ENCODE measurements at regions not wholly inside any gene's neighbourhood (a gene's known extent, or its start where the extent isn't known, plus 50 kb on each side); places are given as distances from the start of the nearest gene placed in this dataset.

DNA sequence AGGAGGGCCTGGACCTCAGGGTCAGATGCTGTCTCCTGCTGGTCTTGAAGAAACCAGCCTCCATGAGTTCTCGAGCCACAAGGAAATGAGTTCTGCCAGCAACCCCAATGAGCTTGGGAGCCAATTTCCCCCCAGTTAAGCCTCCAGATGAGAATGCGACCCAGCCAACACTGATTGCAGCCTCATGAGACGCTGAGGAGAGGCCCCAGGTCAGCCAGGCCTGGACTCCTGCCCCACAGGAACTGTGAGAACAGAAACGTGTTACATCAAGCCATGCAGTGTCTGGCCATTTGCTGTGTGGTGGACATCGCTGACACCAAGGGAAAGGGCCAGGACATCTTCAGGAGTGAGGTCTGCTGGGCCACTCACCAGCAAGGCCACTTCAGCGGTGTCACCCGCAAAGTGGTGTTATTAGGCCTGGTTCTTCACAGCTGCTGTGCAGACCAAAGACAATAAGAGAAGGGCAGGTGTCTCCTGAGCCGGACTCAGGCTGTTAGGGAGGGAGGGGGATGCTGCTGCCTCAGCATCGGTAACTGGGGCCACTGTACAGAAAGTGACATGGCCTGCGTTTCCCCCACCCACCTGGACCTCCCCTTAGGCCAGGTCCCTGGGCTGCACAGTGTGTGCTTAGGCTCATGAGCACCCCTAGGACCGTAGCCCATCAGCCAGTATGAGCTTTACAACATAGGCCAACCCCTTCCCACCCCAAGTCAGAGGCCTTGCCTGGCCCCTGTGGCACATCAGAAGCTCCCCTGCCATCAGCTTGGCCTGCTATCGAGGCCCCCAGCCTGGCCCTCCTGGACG is 272.4 kb upstream of the RTL1 start:
- intact Hi-C loops (cut with micrococcal nuclease) = no loop called here

DNA sequence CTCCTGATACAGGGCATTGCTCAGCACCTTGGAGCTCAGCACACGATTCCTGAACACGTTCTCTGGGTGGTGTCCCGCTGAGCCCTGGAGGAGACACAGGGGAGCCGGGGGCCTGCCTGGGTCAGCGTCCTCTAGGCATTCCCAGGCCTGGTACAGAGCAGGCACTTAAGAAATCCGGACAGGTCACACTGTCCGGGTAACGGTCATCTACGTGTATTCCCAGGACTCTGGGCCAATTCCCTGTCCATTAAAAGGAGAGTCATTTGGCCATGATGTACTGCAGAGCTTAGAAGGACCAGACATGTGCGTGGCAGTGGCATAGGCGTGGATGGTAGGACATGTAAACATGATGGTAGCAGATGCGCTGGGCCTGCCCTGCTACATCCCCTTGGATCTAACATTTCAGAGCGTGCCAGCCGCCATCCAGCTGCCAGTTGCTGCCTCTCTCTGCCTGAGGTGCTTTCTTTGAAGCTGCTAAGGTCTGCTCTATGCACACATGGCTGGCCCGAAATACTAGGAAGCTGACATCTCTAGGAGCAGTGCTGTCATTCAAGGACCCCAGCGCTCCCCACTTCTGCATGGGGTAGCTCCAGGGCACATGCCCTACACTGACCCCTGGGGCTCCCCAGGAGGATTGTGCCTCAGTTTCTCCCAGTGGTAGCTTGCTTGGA is 273.1 kb upstream of the RTL1 start:
- intact Hi-C loops (cut with micrococcal nuclease) = no loop called here

DNA sequence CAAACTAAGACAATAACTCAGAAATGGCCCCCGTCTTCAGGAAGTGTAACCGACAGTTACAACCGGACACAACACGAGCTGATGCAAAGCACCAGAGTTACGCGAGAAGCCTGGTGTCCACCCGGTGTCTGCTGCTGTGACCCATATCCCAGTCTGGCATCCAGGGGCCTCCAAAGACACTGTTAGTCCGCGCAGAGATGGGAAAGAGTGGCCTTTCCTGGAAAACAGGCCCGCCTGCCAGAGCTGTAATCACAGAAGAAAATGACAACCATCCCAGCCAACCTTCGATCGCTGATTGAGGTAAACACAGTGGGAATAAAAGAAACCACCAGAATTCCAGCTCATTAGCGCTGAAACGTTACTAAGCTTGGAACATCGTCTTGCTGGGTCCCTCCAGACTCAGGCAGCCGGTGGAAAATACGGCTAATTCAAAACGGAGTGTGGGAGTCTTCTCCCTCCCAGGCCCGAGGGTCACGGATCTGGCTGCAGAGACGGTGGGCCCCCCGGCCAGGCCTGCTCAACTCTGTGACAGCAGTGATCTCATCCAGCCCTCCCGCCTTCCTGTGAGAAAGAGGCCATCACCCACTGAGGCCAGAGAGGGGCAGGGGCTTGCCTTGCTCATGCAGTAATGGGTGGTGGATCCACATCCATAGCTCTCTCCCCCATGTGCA is 273.9 kb upstream of the RTL1 start:
- intact Hi-C loops (cut with micrococcal nuclease) = no loop called here

DNA sequence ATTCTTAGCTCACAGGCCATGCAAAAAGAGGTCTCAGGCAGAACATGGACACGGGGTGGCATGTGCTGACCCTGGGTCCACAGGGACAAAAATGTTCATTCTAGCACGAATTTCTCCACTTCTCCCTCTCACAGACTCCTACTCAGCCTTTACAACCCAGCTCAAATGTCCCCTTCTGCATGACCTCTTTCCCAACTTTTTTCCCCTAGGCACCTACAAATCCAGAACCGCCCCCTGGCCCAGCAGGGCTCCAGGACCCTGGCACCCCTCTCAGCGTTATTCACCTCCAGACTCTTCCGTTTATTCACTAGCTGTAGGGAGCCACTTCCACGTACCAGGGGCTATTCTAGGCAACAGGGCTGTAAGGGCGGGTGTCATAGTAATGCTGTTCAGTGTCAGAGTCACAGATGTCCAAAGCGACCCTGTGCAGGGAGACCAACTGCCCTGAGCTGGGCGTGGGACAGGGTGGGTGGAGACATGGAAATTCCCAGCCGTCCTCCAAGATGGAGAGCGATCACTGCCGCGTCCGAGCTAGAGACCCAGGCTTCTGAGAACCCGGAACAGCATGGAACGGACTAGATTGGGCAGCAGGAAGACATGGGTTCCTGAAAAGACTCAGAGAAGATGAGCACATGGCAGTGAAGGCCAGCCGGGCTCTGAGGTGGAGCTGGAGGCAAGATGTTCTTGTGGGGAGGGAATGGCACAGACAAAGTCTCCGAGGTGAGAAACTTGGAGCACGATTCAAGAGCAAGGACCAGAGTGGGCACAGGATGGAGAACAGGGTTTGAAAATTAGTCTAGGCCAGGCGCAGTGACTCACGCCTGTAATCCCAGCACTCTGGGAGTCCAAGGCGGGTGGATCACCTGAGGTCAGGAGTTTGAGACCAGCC is 274.9 kb upstream of the RTL1 start:
- intact Hi-C loops (cut with micrococcal nuclease) = no loop called here

DNA sequence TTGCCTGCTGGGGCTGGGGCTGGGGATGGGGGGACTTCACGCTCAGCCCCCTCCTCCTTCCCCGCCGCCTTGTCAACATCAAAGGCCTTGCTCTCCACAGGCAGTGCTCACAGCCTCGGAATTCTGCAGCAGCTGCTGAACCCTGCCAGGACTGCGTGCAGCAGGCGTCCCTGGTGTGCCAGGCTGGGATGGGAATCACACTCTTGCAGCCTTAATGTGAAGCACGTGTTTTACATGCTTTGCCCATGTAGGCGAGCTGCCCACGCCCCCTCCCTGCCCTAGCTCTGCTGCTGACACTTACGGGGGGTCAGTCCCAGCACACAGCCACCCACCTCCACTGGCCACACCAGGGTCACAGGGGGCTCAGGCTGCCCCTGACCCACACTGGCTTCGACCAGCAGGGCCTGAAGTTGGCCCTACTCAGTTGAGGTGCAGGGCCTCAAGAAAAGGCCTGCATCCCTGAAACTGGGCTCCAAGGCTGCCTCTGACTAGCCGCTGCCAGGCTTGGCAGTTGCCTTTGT is 276.2 kb upstream of the RTL1 start:
- intact Hi-C loops (cut with micrococcal nuclease) = no loop called here

DNA sequence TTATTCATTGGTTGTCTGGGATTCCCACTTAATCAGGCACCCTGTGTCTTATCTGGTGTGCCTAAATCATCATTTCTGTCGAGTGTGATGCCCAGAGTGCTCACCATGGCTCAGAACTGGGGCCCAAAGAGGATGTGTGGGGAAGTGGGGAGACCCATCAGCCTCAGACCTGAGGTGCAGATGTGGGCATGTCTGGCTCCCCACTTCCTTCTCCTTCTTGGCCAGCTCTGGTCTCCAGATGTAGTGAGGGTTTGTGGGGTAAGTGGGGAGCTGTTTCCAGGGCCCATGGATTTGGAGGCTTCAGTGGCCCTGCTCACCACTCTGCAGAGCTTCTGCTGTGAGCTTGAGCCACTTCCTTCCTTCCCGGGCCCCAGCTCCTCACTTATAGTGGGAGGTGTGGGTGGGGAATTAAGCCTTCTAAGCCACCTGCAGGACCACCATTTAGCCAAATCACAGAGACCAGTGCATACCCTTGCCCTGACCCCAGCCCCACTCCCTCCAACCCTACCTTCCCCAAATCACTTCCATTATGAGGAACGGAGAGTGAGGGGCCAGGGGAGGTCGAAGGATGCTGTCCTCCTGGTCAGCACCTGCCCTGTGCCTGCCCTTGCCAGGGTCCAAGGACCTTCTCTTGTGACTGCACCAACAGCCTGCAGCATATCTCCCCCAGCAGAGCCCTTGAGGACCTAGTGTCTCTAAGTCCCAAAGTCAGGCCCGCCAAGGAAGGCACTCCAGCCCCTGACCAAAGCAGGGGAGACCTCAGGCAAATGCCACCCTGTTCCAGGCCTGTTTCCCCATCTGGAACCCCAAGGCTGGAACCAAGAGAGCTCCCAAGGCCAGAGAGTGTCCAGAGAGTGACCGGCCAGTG is 278.2 kb upstream of the RTL1 start:
- intact Hi-C loops (cut with micrococcal nuclease) = no loop called here

DNA sequence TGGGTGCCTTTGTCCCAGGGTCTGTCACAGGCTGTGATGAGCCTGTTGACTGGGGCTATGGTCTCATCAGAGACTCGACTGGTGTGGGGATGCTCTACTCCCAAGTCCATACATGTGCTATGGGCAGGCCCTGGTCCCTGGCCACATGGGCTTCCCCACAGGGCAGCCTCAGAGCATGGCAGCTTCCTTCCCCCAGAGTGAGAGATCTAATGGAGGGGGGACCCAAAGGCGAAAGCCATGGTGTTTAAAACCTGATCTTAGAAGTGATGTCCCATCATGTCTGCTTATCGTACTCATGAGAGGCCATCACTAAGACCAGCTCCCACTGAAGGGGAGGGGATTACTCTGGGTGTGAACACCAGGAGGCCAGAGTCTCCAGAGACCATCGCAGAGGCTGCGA is 279.0 kb upstream of the RTL1 start:
- intact Hi-C loops (cut with micrococcal nuclease) = no loop called here

DNA sequence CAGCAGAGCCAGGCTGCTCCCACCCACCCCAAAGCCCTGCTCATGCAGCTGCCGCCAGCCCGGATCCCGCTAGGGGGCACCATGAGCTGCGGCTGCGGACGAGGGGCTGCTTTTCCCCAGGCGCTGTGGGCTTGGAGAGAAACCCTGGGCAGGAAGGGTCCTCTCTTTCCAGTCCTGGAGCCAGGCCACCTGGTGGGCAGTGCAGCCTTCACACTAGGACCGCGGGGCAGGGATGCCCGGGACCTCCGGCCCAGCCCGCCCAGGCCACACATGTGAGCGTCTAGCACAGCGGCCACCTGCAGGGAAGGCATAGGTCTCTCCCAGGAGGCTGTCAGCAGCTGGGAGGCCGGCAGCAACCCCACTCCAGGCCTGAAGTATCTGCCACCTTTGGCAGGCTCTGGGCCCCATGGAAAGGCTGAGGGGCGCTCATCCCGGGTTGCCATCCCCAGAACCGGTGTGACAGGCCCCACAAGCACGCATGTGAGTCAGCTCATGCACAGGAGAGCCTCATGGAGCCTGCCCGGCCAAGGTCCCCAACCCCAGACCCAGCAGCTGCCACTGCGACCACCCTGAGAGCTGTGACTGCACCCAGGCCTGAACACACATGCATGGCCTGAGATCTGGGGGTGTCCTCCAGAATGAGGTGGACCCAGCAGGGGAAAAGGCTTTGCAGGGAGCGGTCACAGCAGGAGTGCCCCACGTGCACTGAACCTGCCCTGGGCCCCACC is 280.0 kb upstream of the RTL1 start:
- intact Hi-C loops (cut with micrococcal nuclease) = no loop called here

DNA sequence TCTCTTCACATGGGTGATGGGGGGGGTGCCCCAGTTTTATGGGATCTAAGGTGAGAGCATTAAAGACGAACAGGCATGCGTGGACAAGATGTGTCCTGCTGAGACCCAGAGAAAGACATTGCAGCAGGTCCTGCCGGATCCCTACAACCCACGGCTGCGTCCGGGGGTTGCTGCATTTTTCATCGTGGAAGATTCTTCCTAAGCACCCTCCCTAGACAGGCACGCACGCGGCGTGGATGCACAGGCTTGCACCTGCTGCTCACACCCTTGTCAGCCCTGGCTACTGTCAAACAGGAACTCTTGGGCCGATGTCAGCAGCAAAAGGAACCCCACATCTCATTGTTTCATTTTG is 280.6 kb upstream of the RTL1 start:
- intact Hi-C loops (cut with micrococcal nuclease) = no loop called here

DNA sequence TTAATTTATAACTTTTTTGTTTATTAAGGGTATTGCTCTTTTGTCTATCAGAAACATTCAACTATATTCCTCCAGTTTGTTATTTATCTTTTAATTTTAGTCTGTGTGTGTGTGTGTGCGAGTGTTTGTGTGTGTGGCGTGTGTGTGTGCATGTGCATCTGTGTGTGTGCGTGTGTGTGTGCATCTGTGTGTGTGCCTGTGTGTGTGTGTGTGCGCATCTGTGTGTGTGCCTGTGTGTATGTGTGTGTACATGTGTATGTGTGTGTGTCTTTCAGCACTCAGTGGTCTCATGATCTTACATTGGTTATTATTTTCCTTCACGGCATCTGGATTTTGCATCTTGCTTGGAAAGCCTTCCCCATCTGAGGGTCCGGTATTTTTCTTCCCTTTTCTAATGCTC is 281.1 kb upstream of the RTL1 start:
- intact Hi-C loops (cut with micrococcal nuclease) = no loop called here

DNA sequence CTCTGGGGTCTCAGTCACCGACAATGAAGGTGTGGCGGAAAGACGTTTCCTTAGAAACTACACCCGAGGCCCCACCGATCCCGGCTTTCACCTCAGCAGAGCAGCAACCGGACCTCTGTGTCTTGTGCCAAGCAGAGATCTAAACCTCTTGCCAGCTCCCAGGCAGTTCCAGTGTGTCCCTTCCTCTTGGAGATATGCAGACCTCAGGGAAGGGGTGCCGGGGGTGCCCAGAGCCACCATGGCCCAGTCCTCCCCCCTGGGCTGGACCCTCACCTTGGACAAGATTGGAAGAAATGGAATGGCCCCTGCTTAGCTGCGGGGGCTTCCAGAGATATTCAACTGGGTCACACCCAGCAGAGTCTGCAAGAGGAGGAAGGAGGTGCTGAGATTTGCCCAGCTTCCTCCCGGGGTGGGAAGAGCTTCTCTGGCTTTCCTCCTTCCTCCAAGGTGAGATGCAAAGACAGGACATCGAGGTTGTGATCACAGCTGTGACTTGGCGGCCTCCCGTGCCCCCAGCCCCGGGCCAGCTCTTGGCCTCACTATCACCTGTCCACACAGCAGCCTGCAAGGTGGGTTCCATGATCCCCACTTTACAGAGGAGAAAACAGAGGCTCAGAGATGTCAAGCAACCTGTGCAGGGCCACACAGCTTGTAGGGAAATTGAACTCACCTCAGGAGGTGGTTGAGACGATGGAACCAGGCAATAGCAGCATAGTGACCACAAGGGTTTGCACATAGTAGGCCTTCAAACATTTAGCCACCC is 281.7 kb upstream of the RTL1 start:
- intact Hi-C loops (cut with micrococcal nuclease) = no loop called here

DNA sequence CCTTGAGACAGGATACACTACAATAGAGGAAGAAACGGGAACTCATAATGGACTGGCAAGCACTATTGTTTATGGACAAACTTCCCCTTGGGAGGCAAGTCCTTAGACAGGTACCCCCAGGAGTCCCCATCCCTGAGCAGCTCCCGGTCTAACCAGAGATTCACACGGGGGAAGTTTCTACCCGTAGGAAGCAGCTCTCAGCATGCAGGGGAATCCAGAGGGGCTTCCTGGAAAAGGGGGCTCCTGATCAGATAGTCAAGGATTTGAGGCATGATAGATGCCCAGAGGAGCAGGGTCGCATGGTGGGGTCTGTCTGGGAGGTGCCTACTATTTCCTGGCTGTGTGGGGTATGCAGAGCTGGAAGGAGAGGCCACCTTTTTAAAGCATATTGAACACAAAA is 282.4 kb upstream of the RTL1 start:
- intact Hi-C loops (cut with micrococcal nuclease) = no loop called here

DNA sequence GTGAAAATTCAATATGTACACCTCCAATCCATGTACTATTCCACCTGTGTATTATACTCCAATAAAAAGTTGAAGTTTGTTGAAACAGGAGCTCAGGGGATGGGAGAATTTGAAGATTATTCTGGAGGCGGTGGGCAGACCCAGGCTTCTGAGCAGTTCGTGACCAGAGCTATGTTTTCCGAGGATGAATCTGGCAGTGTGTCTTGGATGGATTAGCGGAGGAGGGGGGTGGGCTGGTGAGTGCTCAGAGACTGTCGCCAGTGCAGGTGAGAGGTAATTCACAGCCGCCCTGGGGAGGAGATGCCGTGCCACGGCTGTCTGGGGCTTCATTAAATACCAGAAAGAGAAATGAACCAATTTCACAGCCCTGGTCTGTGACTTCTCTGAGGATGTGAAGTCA is 283.0 kb upstream of the RTL1 start:
- intact Hi-C loops (cut with micrococcal nuclease) = no loop called here

DNA sequence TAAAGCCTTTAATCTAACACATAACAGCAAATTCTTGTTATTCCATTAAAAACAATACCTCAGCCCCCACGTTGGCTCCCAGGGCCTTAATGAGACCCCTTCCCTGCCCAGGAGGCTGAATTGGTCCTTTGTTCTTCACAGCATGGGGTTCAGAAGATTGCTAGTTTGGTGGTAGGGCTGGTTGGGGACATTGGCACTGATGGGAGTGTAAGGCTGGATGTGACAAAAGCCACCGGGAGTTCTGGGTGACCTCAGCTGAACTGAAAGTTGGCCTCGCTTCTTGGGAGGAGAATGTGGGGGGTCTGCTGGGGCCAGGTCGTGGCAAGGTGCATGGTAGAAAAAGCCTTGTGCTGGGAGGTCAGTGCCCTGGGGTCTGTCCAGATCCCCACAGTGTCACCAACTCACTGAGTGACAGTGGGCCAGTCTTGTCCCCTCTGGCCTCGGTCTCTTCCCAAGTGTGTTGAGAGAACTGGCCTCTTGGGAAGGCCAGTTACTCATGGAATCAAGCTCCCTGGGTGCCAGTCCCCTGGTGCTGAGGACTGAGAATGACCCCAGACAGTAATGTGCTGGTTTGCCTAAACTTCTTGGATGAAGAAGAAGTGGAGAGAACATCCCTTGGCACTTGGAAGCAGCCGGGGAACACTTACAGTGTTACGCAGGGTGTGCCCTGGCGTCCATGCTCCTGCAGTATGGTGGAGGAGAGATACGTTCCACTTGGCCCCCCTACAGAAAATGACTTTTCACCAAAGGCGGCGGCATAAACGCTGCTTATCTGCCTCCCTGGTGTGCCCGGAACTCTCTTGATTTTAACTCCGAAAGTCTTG is 283.7 kb upstream of the RTL1 start:
- intact Hi-C loops (cut with micrococcal nuclease) = no loop called here

DNA sequence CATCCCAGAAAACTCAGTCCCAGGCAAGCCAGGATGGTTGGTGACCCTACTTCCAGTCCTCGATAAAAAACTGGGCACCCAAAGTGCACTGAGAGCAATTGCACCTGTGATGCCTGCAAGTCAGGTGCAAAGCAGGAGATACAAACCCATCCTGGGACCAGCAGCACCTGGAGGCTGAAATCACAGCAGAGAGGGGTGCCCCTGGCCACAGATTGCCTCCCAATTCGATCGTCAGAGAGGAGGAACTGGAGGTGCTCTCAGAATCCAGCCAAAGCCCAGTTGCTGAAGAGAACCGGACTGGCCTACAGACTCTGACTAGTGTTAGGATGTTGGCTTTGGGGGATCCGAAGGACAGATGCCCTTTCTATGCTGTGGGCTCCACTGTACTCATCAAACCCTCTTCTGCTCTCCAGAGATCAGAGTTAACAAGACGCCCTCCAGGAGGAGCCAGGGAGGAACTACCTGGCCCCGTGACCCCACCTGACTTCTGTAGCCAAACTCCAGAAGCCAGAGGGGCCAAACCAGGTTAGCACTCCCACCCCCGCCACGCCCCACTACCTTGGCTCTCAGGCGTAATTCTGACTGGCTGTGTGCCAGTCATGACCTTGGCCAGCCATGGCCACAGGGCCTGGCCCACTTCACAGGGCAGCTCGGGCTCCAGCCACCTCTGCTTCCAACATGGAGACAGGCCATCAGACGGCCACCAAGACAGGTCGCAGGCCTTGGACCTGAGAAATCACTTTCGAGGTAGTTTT is 284.5 kb upstream of the RTL1 start:
- intact Hi-C loops (cut with micrococcal nuclease) = no loop called here

DNA sequence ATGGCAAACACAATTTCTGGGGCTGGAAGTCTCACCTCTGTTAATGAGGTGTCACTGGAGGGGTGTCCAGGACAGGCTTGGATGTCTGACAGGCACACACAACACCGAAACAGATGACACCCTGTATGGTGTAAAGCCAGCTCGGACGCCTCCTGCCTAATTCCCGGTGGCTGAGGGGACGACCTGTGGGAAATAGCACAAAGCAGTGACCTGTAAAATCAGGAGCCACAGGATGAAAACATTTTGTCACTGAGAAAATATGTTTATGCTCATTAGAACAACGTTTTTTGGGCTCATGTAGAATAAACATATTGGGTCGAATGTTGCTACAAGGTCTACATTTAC is 285.0 kb upstream of the RTL1 start:
- intact Hi-C loops (cut with micrococcal nuclease) = no loop called here

DNA sequence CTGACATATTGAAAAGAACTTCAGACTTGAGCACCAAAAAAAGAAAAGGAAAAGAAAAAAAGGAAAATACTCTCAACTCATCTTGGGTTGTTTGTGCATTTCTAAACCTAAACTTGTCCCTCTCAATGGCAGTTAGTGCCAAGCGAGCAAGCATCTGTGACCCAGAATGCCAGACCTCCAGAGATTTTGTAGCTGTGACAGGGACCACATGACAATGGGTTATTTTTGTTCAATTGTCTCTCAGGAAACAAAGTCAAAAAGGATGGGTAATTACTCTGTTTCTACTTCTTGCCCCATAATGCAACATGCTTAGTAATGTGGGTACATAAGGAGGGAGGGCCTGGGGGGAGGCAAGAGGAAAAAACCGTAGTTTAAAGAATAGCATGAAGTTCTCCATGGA is 285.7 kb upstream of the RTL1 start:
- intact Hi-C loops (cut with micrococcal nuclease) = no loop called here

All from T-helper 1 cell treated with Interleukin-12 subunit alpha and Interleukin-12 subunit beta and Interleukin-4 antibody, amounts not matched to agents 30 ng/mL and 1 ng/mL, for 36 hours (primary cell).